Peyer's patch (tissue), 4 donors: ENCODE measurements at regions not wholly inside any gene's neighbourhood (a gene's known extent, or its start where the extent isn't known, plus 50 kb on each side); places are given as distances from the start of the nearest gene placed in this dataset.

Experiments
- POLR2A ChIP-seq, 2 donors: fragments of 450-650 bp; IDR thresholded peaks; one replicate each; pipeline ENCODE4 v1.5.1; 2017; ENCODE audit warnings: antibody characterized with exemption in 2 of 2, mild to moderate bottlenecking in 2 of 2, moderate library complexity in 2 of 2
- TF ChIP-seq, protein P1 (sequence below), 6 experiments: fragments of 450-650 bp in 4 of 6; fragments of 200-600 bp in 2 of 6; sonication (generic) in 1 of 6; IDR thresholded peaks; one replicate each; pipeline ENCODE4 v1.5.1; 2017 to 2019; ENCODE audit warnings: antibody characterized with exemption in 6 of 6, mild to moderate bottlenecking in 3 of 6, moderate library complexity in 1 of 6

DNA sequence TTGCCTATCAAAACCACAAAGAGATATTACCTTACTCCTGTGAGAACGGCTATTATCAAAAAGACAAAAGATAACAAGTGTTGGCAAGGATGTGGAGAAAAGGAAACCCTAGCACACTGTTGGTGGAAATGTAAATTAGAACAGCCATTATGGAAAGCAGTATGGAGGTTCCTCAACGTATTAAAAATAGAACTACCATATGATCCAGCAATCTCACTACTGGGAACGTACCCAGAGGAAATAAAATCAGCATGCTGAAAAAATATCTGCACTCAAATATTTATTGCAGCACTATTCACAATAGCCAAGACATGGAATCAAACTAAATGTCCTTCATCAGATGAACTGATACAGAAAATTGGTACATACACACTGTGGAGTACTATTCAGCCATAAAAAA is 149.4 kb upstream of the MLN start:
- TF ChIP-seq POLR2A (IDR thresholded peaks at IDR 0.05): no peak
- TF ChIP-seq, protein P1, sequence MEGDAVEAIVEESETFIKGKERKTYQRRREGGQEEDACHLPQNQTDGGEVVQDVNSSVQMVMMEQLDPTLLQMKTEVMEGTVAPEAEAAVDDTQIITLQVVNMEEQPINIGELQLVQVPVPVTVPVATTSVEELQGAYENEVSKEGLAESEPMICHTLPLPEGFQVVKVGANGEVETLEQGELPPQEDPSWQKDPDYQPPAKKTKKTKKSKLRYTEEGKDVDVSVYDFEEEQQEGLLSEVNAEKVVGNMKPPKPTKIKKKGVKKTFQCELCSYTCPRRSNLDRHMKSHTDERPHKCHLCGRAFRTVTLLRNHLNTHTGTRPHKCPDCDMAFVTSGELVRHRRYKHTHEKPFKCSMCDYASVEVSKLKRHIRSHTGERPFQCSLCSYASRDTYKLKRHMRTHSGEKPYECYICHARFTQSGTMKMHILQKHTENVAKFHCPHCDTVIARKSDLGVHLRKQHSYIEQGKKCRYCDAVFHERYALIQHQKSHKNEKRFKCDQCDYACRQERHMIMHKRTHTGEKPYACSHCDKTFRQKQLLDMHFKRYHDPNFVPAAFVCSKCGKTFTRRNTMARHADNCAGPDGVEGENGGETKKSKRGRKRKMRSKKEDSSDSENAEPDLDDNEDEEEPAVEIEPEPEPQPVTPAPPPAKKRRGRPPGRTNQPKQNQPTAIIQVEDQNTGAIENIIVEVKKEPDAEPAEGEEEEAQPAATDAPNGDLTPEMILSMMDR (IDR thresholded peaks at IDR 0.05): no peak
